Hematopoietic multipotent progenitor cell treated with erythropoietin and hydrocortisone succinate and interleukin-3 and kit ligand, for 17 days (in vitro differentiated cells): ENCODE measurements at regions not wholly inside any gene's neighbourhood (a gene's known extent, or its start where the extent isn't known, plus 50 kb on each side); places are given as distances from the start of the nearest gene placed in this dataset.

ENCODE experiments used
- DNase-seq: peaks from one replicate; pipeline ENCODE4 v3.0.0-alpha.2; 2015; ENCODE audit warnings: low spot score

GRCh38 chr2:55973673-55974072 is 50.1 kb upstream of the EFEMP1 start:
- DNase-seq, result no peak

GRCh38 chr2:55976681-55977080 is 53.1 kb upstream of the EFEMP1 start:
- DNase-seq, result no peak

GRCh38 chr2:55985406-55985805 is 61.8 kb upstream of the EFEMP1 start:
- DNase-seq, result no peak

GRCh38 chr2:55986001-55986400 is 62.4 kb upstream of the EFEMP1 start:
- DNase-seq, result no peak

- no peak for DNase-seq
Measured at GRCh38 chr2:55986700-55987440, 63.3 kb upstream of the EFEMP1 start.

GRCh38 chr2:55989405-55989804 is 65.8 kb upstream of the EFEMP1 start:
- DNase-seq, result no peak

- DNase-seq, result no peak
Measured at GRCh38 chr2:55992455-55992854, 68.9 kb upstream of the EFEMP1 start.

GRCh38 chr2:55993685-55994084 is 70.1 kb upstream of the EFEMP1 start:
- DNase-seq, result no peak

GRCh38 chr2:55995211-55995610 is 71.6 kb upstream of the EFEMP1 start:
- no peak for DNase-seq

- no peak for DNase-seq
Measured at GRCh38 chr2:55995902-55996301, 72.3 kb upstream of the EFEMP1 start.

- no peak for DNase-seq
Measured at GRCh38 chr2:55999231-55999630, 75.6 kb upstream of the EFEMP1 start.

- no peak for DNase-seq
Measured at GRCh38 chr2:55999790-56000189, 76.2 kb upstream of the EFEMP1 start.

GRCh38 chr2:56001947-56002346 is 78.4 kb upstream of the EFEMP1 start:
- DNase-seq, result no peak

GRCh38 chr2:56008661-56009431 is 85.3 kb upstream of the EFEMP1 start:
- DNase-seq, result no peak

- DNase-seq, result no peak
Measured at GRCh38 chr2:56009758-56010458, 86.3 kb upstream of the EFEMP1 start.

- DNase-seq, result no peak
Measured at GRCh38 chr2:56011624-56012023, 88.0 kb upstream of the EFEMP1 start.

- DNase-seq, result no peak
Measured at GRCh38 chr2:56012221-56012765, 88.7 kb upstream of the EFEMP1 start.

GRCh38 chr2:56013475-56013874 is 89.9 kb upstream of the EFEMP1 start:
- no peak for DNase-seq

GRCh38 chr2:56014046-56014730 is 90.6 kb upstream of the EFEMP1 start:
- DNase-seq, result no peak

- DNase-seq, result no peak
Measured at GRCh38 chr2:56015711-56016115, 92.1 kb upstream of the EFEMP1 start.

GRCh38 chr2:56017784-56018183 is 94.2 kb upstream of the EFEMP1 start:
- DNase-seq, result no peak

GRCh38 chr2:56018267-56018666 is 94.7 kb upstream of the EFEMP1 start:
- DNase-seq, result no peak
